Lower leg skin (tissue), 3 donors: ENCODE measurements at regions not wholly inside any gene's neighbourhood (a gene's known extent, or its start where the extent isn't known, plus 50 kb on each side); places are given as distances from the start of the nearest gene placed in this dataset.

Experiments used
- POLR2A ChIP-seq, 2 donors: fragments of 450-650 bp; IDR thresholded peaks; one replicate each; pipeline ENCODE4 v1.6.1; 2016 to 2017; ENCODE audit warnings: antibody characterized with exemption in 2 of 2, mild to moderate bottlenecking in 1 of 2, moderate library complexity in 1 of 2
- TF ChIP-seq, protein P1 (sequence below), 3 donors: fragments of 450-650 bp; IDR thresholded peaks; one replicate each; pipeline ENCODE4 v1.5.1; 2016; ENCODE audit warnings: antibody characterized with exemption in 3 of 3, mild to moderate bottlenecking in 3 of 3, moderate library complexity in 2 of 3

- TF ChIP-seq, protein P1, sequence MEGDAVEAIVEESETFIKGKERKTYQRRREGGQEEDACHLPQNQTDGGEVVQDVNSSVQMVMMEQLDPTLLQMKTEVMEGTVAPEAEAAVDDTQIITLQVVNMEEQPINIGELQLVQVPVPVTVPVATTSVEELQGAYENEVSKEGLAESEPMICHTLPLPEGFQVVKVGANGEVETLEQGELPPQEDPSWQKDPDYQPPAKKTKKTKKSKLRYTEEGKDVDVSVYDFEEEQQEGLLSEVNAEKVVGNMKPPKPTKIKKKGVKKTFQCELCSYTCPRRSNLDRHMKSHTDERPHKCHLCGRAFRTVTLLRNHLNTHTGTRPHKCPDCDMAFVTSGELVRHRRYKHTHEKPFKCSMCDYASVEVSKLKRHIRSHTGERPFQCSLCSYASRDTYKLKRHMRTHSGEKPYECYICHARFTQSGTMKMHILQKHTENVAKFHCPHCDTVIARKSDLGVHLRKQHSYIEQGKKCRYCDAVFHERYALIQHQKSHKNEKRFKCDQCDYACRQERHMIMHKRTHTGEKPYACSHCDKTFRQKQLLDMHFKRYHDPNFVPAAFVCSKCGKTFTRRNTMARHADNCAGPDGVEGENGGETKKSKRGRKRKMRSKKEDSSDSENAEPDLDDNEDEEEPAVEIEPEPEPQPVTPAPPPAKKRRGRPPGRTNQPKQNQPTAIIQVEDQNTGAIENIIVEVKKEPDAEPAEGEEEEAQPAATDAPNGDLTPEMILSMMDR (IDR thresholded peaks at IDR 0.05), result no peak
- no peak for TF ChIP-seq POLR2A (IDR thresholded peaks at IDR 0.05)
Measured at GRCh38 chr2:147091448-147091847, 753.4 kb upstream of the ACVR2A start.
